GM19452 (cell line): ENCODE measurements at regions not wholly inside any gene's neighbourhood (a gene's known extent, or its start where the extent isn't known, plus 50 kb on each side); places are given as distances from the start of the nearest gene placed in this dataset.

Source experiments
- ATAC-seq: cut with Tn5 transposase; IDR thresholded peaks from one replicate; pipeline ENCODE4 v1.9.1; 2021; ENCODE audit not compliant: unreplicated experiment

DNA sequence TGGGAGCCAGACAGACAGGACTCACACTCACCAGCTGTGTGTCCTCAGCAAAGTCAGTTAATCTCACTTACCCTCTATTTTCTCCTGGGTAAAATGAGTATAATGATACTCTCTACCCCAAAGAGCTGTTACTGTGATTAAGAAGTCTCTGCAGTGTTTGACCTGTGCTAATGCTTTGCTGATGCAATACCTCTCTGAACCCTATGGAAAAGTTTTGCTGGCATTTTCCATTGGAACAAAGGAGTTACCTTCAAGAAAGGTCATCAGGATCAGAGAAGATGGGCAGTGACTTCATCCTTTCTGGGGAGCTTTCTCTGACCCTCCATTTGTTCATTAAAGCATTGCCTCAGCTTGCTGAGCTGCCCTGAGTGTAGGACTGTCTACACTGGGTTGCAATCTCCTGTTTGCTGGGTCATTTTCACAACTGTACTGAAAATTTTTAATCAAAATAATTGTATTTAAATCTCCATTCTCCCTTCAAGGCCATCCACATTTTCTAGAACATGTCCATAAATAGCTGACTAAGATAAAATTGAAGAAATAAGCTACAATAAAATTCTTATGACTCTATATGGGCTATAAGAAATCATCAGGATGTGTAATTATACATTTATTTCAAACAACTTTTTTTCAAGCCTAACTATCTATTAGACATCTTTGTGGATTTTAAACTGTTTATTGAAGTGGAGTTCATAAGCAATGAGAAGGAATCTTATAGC lies 272.8 kb upstream of the CPEB2 start:
- ATAC-seq: no peak

- no peak for ATAC-seq
Observed at GRCh38 chr4:14742054-14742453, 260.2 kb upstream of the CPEB2 start.

DNA sequence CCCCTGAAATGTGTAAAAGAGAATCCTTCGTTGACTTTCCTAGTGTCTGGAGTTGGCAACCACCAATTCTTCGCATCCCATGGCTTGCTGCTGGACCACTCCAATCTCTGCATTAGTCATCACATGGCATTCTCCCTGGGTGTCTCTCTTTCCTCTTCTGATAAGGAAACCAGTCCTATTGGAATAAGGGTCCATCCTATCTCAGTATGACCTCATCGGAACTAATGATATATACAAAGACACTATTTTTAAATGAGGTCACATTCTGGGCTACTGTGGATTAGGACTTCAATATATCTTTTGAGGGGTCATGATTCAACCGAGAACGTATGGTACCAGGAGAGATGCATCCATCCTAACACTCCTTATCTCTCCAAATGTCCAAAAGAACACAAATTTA lies 259.1 kb upstream of the CPEB2 start:
- ATAC-seq: no peak

DNA sequence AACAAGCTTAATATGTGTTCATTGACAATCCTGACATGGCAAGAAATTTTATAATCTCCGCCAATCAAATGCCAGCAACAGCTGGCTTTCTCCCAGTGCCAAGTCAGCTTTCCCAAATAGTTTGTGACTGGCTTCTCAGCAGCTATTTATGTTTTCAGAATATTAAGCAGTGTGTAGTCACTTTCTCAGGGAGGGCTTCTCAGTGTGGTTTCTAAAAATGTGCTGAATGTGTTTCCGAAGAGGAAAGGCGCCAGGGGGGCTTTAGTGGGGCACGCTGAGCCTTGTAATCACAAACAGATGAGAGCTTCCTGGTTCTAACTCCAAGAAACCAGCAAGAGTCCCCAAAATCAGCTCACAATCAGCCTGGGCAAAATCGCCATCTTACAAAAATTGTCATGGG lies 258.7 kb upstream of the CPEB2 start:
- no peak for ATAC-seq

DNA sequence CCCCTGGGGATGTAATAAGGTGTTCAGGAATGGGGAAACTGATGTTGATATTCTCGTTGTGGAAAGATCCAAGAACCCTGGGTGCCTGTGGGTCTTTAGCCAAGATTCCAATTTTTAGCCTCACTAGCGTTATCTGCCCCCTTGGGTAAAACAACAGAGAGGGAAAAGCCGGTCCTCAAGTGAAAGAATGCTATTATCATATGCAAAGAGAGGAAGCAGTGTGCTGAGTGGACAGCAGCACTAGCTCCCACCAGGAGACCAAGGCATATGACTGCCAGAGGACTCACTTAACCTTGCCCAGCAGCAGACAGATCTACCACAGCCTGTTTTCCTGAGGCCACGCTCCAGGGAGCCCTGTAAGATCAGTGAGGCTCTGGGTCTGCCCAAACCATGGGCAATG lies 257.9 kb upstream of the CPEB2 start:
- ATAC-seq: no peak

GRCh38 chr4:14749910-14750309 lies 252.4 kb upstream of the CPEB2 start:
- ATAC-seq: no peak

DNA sequence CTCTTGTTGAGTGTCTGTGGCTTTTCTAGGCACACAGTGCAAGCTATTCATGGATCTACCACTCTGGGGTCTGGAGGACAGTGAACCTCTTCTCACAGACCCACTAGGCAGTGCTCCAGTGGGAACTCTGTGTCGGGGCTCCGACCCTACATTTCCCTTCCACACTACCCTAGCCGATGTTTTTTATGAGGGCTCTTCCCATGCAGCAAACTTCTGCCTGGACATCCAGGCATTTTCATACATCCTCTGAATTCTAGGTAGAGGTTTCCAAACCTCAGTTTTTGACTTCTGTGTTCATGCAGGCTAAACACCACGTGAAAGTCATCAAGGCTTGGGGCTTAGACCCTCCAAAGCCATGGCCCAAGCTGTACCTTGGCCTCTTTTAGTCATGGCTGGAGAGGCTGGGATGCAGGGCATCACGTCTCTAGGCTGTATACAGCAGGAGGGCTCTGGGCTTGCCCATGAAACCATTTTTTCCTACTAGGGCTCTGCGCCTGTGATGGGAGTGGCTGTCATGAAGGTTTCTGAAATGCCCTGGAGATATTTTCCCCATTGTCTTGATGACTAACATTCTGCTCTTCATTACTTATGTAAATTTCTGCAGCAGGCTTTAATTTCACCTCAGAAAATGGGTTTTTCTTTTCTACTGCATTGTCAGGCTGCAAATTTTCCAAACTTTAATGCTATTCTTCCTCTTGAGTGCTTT lies 249.8 kb upstream of the CPEB2 start:
- no peak for ATAC-seq

GRCh38 chr4:14767142-14767541 lies 235.1 kb upstream of the CPEB2 start:
- no peak for ATAC-seq

- no peak for ATAC-seq
Observed at GRCh38 chr4:14768449-14768848, 233.8 kb upstream of the CPEB2 start.

GRCh38 chr4:14769993-14770392 lies 232.3 kb upstream of the CPEB2 start:
- no peak for ATAC-seq

GRCh38 chr4:14771094-14771493 lies 231.2 kb upstream of the CPEB2 start:
- ATAC-seq: no peak

DNA sequence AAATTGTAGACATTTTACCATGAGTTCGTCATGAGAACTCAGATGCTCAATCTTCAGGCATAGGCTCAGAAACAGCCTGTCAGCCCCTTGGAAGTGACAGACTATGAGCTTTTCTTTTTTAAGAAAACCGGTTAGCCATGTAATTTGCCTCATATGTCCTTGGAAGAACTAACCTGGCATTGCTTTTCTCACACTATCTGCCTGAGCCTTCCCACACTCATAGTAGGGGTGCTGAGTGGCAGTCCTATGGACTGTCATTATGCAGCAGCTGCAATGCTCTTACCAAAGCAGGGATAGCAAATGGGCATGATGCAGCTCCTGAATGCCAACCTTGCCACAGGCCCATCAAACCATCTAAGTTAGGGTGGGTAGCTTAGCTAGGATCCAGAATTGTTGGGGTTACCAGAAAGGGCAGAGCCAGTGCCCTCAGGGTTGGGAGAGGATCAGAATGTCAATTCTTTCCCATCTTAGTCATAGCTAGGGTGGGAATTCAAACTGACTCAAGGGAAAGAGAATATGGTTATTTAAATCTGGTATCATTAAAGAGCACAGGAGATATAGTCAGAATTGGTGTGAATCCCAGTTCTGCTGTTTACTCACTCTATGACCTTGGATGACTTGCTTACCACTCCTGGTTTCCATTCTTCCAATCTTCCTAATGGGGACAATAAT lies 230.6 kb upstream of the CPEB2 start:
- no peak for ATAC-seq

GRCh38 chr4:14772388-14772787 lies 229.9 kb upstream of the CPEB2 start:
- peak; percentile 55 for ATAC-seq

DNA sequence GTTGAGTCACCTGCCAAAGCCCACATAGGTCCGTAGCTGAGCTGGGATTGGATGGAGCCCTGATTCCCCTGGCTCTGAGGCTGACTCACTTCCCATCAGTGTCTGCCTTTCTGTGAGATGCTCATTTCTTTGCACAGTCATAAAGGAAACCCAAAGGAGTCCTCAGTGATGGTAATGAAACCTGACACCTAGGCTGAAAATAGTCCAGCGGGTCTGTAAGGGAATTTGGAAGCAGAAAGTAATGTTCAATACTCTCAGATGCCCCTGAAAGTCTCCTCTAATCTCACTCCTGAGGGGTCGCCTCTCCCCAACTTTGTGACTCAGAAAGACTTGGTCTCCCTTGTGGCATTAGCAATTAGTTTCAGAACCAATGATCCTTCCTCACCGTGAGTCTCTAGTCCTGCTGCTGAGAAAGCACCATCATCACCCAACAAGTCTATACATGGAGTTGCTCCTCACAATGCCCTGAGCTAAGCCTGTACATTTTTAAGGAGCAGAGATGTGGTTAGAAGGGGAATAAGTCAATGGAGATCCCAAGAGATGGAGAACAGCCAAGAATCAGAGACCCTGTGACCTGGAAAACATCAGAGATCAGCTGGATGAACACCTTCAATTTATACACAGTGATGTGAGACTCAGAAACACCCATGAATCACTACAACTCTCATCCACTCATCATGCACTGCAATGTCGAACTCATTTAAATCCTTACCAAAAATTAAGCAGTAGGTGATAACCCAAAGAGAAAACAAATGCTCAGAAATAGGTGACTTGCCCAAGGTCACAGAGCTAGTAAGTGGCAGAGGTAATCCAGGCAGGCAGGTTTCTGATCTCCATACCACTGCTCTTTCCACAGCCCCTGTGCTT lies 219.0 kb upstream of the CPEB2 start:
- peak; percentile 98 for ATAC-seq

DNA sequence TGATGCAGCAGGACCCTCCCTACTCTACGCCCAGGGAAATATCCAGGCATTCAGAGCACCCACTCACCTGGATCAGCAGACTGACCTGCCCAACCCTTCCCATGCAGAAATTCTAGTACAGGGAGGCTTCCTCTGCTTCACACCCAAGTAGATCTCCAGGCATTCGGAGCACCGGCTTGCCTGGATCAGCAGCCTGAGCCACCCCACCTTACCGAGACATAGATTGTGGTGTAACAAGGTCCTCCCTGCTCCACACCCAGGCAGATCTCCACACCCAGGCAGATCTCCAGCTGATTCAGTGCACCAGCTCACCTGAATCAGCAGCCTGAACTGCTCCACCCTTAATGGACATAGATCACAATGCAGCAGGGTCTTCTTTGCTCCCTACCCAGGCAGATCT lies 215.1 kb upstream of the CPEB2 start:
- no peak for ATAC-seq

DNA sequence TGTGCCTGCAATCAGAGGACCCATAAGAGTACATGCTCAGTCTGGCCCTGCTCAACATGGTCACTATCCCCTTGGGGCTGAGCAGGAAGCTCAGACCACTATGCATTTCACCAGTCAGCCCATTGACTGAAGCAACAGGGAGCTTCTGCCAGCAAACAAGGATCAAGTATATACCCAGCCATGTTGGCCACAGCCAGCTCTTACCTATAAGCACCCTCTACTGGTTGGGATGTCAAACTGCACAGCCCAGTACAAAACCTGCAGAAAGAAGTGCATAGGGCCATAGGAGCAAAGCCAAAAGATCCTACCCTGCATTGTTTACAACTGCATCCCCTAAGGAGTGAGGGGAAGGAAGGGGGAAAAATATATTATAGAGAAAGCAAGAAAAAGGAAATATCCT lies 214.4 kb upstream of the CPEB2 start:
- no peak for ATAC-seq

DNA sequence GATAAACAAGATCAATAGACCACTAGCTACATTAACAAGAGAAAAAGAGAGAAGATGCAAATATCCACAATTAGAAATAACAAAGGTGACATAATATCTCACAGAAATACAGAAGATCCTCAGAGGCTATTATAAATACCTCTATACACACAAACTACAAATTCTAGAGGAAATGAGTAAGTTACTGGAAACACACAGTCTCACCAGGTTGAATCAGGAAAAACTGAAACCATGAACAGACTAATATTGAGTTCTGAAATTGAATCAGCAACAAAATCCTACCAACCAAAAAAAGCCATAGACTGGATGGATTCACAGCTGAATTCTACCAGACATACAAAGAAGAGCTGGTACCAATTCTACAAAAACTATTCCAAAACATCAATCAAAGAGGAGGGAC lies 211.8 kb upstream of the CPEB2 start:
- ATAC-seq: no peak

GRCh38 chr4:14792702-14793227 lies 209.5 kb upstream of the CPEB2 start:
- ATAC-seq: no peak

- ATAC-seq: peak; percentile 51
Observed at GRCh38 chr4:14800977-14801376, 201.3 kb upstream of the CPEB2 start.

- no peak for ATAC-seq
Observed at GRCh38 chr4:14802596-14802995, 199.7 kb upstream of the CPEB2 start.

GRCh38 chr4:14807856-14808255 lies 194.4 kb upstream of the CPEB2 start:
- no peak for ATAC-seq
